HG03469 (cell line): ENCODE measurements at regions not wholly inside any gene's neighbourhood (a gene's known extent, or its start where the extent isn't known, plus 50 kb on each side); places are given as distances from the start of the nearest gene placed in this dataset.

Experiments used
- ATAC-seq: cut with Tn5 transposase; IDR thresholded peaks from one replicate; pipeline ENCODE4 v1.9.1; 2021; ENCODE audit warnings: mild to moderate bottlenecking, moderate library complexity, moderate number of reproducible peaks; ENCODE audit not compliant: unreplicated experiment

GRCh38 chr2:67651565-67651964 lies 254.4 kb downstream of the ETAA1 start:
- ATAC-seq = no peak

GRCh38 chr2:67652679-67653078 lies 255.5 kb downstream of the ETAA1 start:
- peak; percentile 80 for ATAC-seq

GRCh38 chr2:67656875-67657274 lies 259.7 kb downstream of the ETAA1 start:
- ATAC-seq = no peak

- ATAC-seq = no peak
Measured at GRCh38 chr2:67658820-67659219, 261.7 kb downstream of the ETAA1 start.

- ATAC-seq = no peak
Measured at GRCh38 chr2:67660015-67660602, 263.0 kb downstream of the ETAA1 start.

GRCh38 chr2:67660871-67661270 lies 263.7 kb downstream of the ETAA1 start:
- no peak for ATAC-seq

- ATAC-seq = no peak
Measured at GRCh38 chr2:67662222-67662621, 265.1 kb downstream of the ETAA1 start.

- ATAC-seq = no peak
Measured at GRCh38 chr2:67663776-67664175, 266.6 kb downstream of the ETAA1 start.

GRCh38 chr2:67666386-67667053 lies 269.4 kb downstream of the ETAA1 start:
- no peak for ATAC-seq

GRCh38 chr2:67667054-67667908 lies 270.1 kb downstream of the ETAA1 start:
- no peak for ATAC-seq

GRCh38 chr2:67668538-67668937 lies 271.4 kb downstream of the ETAA1 start:
- no peak for ATAC-seq

GRCh38 chr2:67669168-67669567 lies 272.0 kb downstream of the ETAA1 start:
- ATAC-seq = no peak

- ATAC-seq = no peak
Measured at GRCh38 chr2:67669766-67670165, 272.6 kb downstream of the ETAA1 start.

- no peak for ATAC-seq
Measured at GRCh38 chr2:67670747-67671183, 273.6 kb downstream of the ETAA1 start.

- no peak for ATAC-seq
Measured at GRCh38 chr2:67671464-67672450, 274.6 kb downstream of the ETAA1 start.

- ATAC-seq = no peak
Measured at GRCh38 chr2:67674668-67675067, 277.5 kb downstream of the ETAA1 start.

GRCh38 chr2:67684991-67685390 lies 287.9 kb downstream of the ETAA1 start:
- ATAC-seq = no peak

- ATAC-seq = no peak
Measured at GRCh38 chr2:67686254-67686653, 289.1 kb downstream of the ETAA1 start.

GRCh38 chr2:67689186-67689585 lies 292.1 kb downstream of the ETAA1 start:
- ATAC-seq = no peak

GRCh38 chr2:67689651-67690050 lies 292.5 kb downstream of the ETAA1 start:
- no peak for ATAC-seq

- ATAC-seq = no peak
Measured at GRCh38 chr2:67694445-67694844, 297.3 kb downstream of the ETAA1 start.
